H9 (cell line): ENCODE measurements at regions not wholly inside any gene's neighbourhood (a gene's known extent, or its start where the extent isn't known, plus 50 kb on each side); places are given as distances from the start of the nearest gene placed in this dataset.
"Not testable (repeated sequence)": the region's sequence is repeated elsewhere in the genome, so short reads cannot be mapped to it uniquely, and the experiment has no call there.

Source experiments
- DNase-seq: peaks from one replicate; pipeline ENCODE4 v3.0.0-alpha.2; 2017
- H2AFZ ChIP-seq: one replicate; pipeline ENCODE4 v1.6.1; 2013; ENCODE audit warnings: mild to moderate bottlenecking, low read length, control low read depth, moderate library complexity
- H2AK5ac ChIP-seq: 2 replicates; pipeline ENCODE4 v1.6.1; 2013; ENCODE audit warnings: low read length, control low read depth, mixed read lengths; ENCODE audit not compliant: insufficient read length
- H2BK120ac ChIP-seq: one replicate; pipeline ENCODE4 v1.6.1; 2013; ENCODE audit warnings: low read depth, mild to moderate bottlenecking, low read length, control low read depth, inconsistent platforms; ENCODE audit not compliant: poor library complexity, severe bottlenecking
- H2BK12ac ChIP-seq: 2 replicates; pipeline ENCODE4 v1.6.1; 2013; ENCODE audit warnings: low read length, control low read depth, mixed read lengths, low read depth; ENCODE audit not compliant: insufficient read length
- H2BK15ac ChIP-seq: 2 replicates; pipeline ENCODE4 v1.6.1; 2013; ENCODE audit warnings: low read depth, low read length, control low read depth
- H2BK20ac ChIP-seq: one replicate; pipeline ENCODE4 v1.6.1; 2013; ENCODE audit warnings: low read depth, mild to moderate bottlenecking, low read length, control low read depth, inconsistent platforms; ENCODE audit not compliant: poor library complexity, severe bottlenecking
- H2BK5ac ChIP-seq: 2 replicates; pipeline ENCODE4 v1.6.1; 2013; ENCODE audit warnings: low read length, control low read depth, mixed read lengths; ENCODE audit not compliant: insufficient read length
- H3K14ac ChIP-seq: 2 replicates; pipeline ENCODE4 v1.6.1; 2013; ENCODE audit warnings: low read length, control low read depth; ENCODE audit not compliant: insufficient read depth
- H3K18ac ChIP-seq: 2 replicates; pipeline ENCODE4 v1.6.1; 2013; ENCODE audit warnings: low read depth, mild to moderate bottlenecking, mixed read lengths, low read length, control low read depth; ENCODE audit not compliant: insufficient read length
- H3K23ac ChIP-seq: 2 replicates; pipeline ENCODE4 v1.6.1; 2013; ENCODE audit warnings: low read length, control low read depth, mixed read lengths, low read depth; ENCODE audit not compliant: insufficient read length
- H3K23me2 ChIP-seq: 2 replicates; pipeline ENCODE4 v1.6.1; 2013; ENCODE audit warnings: low read depth, mild to moderate bottlenecking, mixed read lengths, low read length, control low read depth; ENCODE audit not compliant: insufficient read length, poor library complexity, severe bottlenecking
- H3K27ac ChIP-seq: 2 replicates; pipeline ENCODE4 v1.5.1; 2013; ENCODE audit warnings: low read length, control low read depth, mixed read lengths, low read depth; ENCODE audit not compliant: insufficient read length
- H3K27me3 ChIP-seq: 2 replicates; pipeline ENCODE4 v1.6.1; 2013; ENCODE audit warnings: low read length, control low read depth, inconsistent platforms; ENCODE audit not compliant: insufficient read depth
- H3K4ac ChIP-seq: 2 replicates; pipeline ENCODE4 v1.6.1; 2013; ENCODE audit warnings: low read depth, mild to moderate bottlenecking, control low read depth, inconsistent platforms, low read length, moderate library complexity
- H3K4me1 ChIP-seq: 2 replicates; pipeline ENCODE4 v1.6.1; 2013; ENCODE audit warnings: low read length, control low read depth, inconsistent platforms; ENCODE audit not compliant: insufficient read depth
- H3K4me2 ChIP-seq: 2 replicates; pipeline ENCODE4 v1.6.1; 2013; ENCODE audit warnings: low read length, control low read depth, mixed read lengths; ENCODE audit not compliant: insufficient read length, insufficient read depth
- H3K56ac ChIP-seq: 2 replicates; pipeline ENCODE4 v1.6.1; 2013; ENCODE audit warnings: low read depth, mild to moderate bottlenecking, mixed read lengths, low read length, control low read depth; ENCODE audit not compliant: insufficient read length
- H3K79me1 ChIP-seq: 2 replicates; pipeline ENCODE4 v1.6.1; 2013; ENCODE audit warnings: low read depth, mild to moderate bottlenecking, moderate library complexity, low read length, control low read depth, inconsistent platforms; ENCODE audit not compliant: insufficient read depth, poor library complexity, severe bottlenecking
- H3K79me2 ChIP-seq: 2 replicates; pipeline ENCODE4 v1.6.1; 2013; ENCODE audit warnings: low read length, control low read depth, inconsistent platforms; ENCODE audit not compliant: insufficient read depth
- H3K9ac ChIP-seq: 2 replicates; pipeline ENCODE4 v1.6.1; 2013; ENCODE audit warnings: low read length, control low read depth, mixed read lengths; ENCODE audit not compliant: insufficient read length; ENCODE audit errors: extremely low read depth
- H3K9me3 ChIP-seq: one replicate; pipeline ENCODE4 v1.6.1; 2013; ENCODE audit warnings: low read depth, low read length, inconsistent platforms; ENCODE audit not compliant: control insufficient read depth
- H3T11ph ChIP-seq: one replicate; pipeline ENCODE4 v1.6.1; 2013; ENCODE audit warnings: mild to moderate bottlenecking, low read length, control low read depth, inconsistent platforms
- H4K20me1 ChIP-seq: one replicate; pipeline ENCODE4 v1.6.1; 2013; ENCODE audit not compliant: control insufficient read depth, insufficient read length, insufficient read depth
- H4K5ac ChIP-seq: 2 replicates; pipeline ENCODE4 v1.6.1; 2013; ENCODE audit warnings: low read depth, mild to moderate bottlenecking, mixed read lengths, low read length, control low read depth; ENCODE audit not compliant: insufficient read length
- H4K8ac ChIP-seq: replicated peaks from 2 replicates; pipeline ENCODE4 v1.6.1; 2013; ENCODE audit warnings: low read length, control low read depth, mixed read lengths, low read depth; ENCODE audit not compliant: insufficient read length
- H4K91ac ChIP-seq: 2 replicates; pipeline ENCODE4 v1.6.1; 2013; ENCODE audit warnings: low read depth, mild to moderate bottlenecking, moderate library complexity, mixed read lengths, low read length, control low read depth; ENCODE audit not compliant: insufficient read length
- H3K27ac Mint-ChIP-seq, 3 experiments: 2 replicates in 2 of 3; 3 replicates in 1 of 3; pipeline ENCODE4 v1.8.0; 2020 to 2021; ENCODE audit warnings: mixed read lengths in 3 of 3, mild to moderate bottlenecking in 1 of 3, moderate library complexity in 1 of 3
- H3K27me3 Mint-ChIP-seq: 2 replicates; pipeline ENCODE4 v1.8.0; 2021; ENCODE audit warnings: low read depth, mild to moderate bottlenecking, moderate library complexity, mixed read lengths
- H3K36me3 Mint-ChIP-seq, 3 experiments: 2 replicates in 2 of 3; 3 replicates in 1 of 3; pipeline ENCODE4 v1.8.0; 2020 to 2021; ENCODE audit warnings: low read depth in 3 of 3, mixed read lengths in 3 of 3; ENCODE audit not compliant: insufficient read depth in 1 of 3
- H3K4me1 Mint-ChIP-seq, 2 experiments: 2 replicates each; pipeline ENCODE4 v1.8.0; 2020; ENCODE audit warnings: mixed read lengths in 2 of 2
- H3K4me3 Mint-ChIP-seq, 2 experiments: 2 replicates in 1 of 2; 3 replicates in 1 of 2; pipeline ENCODE4 v1.8.0; 2020 to 2021; ENCODE audit warnings: mild to moderate bottlenecking in 2 of 2, mixed read lengths in 2 of 2, moderate library complexity in 1 of 2
- H3K9me3 Mint-ChIP-seq, 2 experiments: 2 replicates in 1 of 2; 3 replicates in 1 of 2; pipeline ENCODE4 v1.8.0; 2020; ENCODE audit warnings: mild to moderate bottlenecking in 2 of 2, mixed read lengths in 2 of 2, moderate library complexity in 1 of 2
- WGBS: extraction: QIAGEN DNeasy Blood & Tissue Kit; methylation state at CpG from one replicate; pipeline ENCODE4 v1.1.7; 2013; ENCODE audit warnings: missing lambda C conversion rate, low lambda C conversion rate, mixed read lengths; ENCODE audit not compliant: insufficient read length; ENCODE audit errors: extremely low coverage; 5-methylcytosine and 5-hydroxymethylcytosine counted together

DNA sequence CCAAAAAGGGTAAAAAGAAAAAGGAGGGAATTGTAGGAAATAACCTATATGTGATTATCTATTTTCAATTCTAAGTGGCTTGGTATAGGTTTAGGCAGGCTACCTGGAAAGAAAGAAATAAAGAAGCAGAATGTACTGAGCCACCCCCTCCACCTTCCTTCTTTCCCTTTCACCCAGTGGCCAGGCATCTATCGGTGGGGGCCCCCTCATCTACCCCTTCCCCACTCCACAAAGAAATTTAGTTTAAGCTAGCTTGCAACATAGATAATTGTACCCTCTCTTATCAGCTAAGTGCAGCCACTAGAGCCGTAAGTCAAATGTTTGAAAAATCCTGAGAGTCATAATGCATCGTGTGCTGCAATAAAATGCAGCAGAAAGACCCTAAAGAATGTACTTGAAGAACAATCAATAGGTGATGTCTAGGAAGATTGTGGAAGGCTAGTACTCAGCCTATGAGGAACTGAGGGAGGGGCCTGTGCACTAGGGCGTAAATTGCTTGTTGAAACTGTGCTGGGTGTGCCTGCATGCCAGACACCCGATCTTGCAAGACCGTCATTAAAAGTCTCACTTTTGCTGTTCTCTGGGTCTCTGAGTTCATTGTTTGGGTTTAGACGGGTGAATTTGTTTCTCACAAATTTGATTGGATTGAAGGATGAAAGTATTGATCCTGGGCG lies 53.0 kb downstream of the PPIAL4D start:
- not testable (repeated sequence) for H3K27me3 Mint-ChIP-seq, H3K36me3 Mint-ChIP-seq, H3K56ac ChIP-seq, H3K9me3 ChIP-seq, H2AK5ac ChIP-seq, H3K4ac ChIP-seq, DNase-seq, H3K27me3 ChIP-seq, H3K4me1 Mint-ChIP-seq, H3K27ac ChIP-seq, H3K4me2 ChIP-seq, H2AFZ ChIP-seq, H3K27ac Mint-ChIP-seq, H3T11ph ChIP-seq, H2BK5ac ChIP-seq, H3K14ac ChIP-seq, H3K79me2 ChIP-seq, H4K91ac ChIP-seq, H3K23me2 ChIP-seq, H4K8ac ChIP-seq, H2BK15ac ChIP-seq, H3K23ac ChIP-seq, H2BK120ac ChIP-seq, H3K4me3 Mint-ChIP-seq, H2BK12ac ChIP-seq, H4K20me1 ChIP-seq, H3K4me1 ChIP-seq, H4K5ac ChIP-seq, H2BK20ac ChIP-seq, H3K18ac ChIP-seq, H3K9ac ChIP-seq, H3K79me1 ChIP-seq, H3K9me3 Mint-ChIP-seq
- no CpG with 5 or more reads among the region's 8 CpGs for WGBS
